Ramos (cell line): ENCODE measurements at regions not wholly inside any gene's neighbourhood (a gene's known extent, or its start where the extent isn't known, plus 50 kb on each side); places are given as distances from the start of the nearest gene placed in this dataset.

ENCODE experiments used
- in situ Hi-C: fragments of 300-500 bp; cut with MboI; formaldehyde crosslinking; loops from one replicate; pipeline ENCODE4 v1.14.3; 2022; ENCODE audit warnings: low sequenced_read_pairs; ENCODE audit not compliant: unreplicated experiment

DNA sequence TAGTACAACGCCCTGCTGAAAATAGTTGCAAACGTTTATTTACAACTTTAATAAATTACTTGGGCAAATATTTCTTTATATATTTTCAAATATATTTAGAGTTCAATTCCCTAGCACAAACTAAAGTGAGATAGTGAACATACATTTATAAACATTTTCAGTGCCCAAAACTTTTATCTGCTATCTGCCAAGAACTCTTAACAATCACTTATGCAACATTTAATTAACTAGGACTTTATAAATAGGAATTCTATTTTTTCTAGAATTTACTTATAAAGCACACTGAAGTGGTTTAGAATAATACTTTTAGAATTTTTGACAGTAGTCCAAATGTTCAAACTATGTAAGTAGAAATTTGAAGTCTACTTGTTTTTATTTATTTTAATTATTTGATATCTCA is 452.6 kb upstream of the RGS17 start:
- in situ Hi-C loops, result no loop called here

DNA sequence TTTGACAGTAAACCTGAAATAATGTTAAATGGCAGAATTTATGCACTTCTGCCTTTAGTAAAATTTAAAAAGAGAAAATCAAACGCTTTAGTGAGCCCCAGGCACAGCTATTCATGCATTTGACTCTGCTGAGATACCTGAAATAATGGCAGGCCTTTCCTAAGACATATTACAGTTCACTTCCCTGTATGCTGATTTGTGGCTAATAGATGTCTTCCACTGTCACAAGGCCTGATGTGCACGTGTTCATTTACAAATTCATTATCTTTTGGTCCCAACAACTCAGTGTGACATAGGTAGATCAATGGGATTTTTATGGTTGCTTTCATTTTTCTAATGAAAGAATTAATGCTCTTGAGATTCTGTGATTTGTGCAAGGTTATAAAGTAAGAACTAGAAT is 449.7 kb upstream of the RGS17 start:
- in situ Hi-C loops, result no loop called here

DNA sequence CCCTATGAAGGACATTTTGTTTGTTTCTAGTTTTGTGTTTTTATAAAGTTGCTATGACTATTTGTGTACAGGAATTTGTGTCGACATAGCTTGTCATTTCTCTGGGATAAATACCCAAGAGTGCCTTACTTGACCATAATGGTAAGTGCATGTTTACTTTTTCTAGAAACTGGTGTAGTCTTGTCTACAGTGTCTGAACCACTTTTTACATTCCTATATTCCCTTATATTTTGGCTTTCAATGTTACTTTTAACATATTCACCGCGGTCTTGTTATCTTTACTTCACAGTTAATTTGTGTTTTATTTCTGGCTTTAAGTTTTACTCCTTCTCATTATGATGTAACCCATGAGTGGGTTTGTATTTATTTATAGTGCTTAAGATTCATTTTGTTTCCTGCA is 444.4 kb upstream of the RGS17 start:
- in situ Hi-C loops, result no loop called here

DNA sequence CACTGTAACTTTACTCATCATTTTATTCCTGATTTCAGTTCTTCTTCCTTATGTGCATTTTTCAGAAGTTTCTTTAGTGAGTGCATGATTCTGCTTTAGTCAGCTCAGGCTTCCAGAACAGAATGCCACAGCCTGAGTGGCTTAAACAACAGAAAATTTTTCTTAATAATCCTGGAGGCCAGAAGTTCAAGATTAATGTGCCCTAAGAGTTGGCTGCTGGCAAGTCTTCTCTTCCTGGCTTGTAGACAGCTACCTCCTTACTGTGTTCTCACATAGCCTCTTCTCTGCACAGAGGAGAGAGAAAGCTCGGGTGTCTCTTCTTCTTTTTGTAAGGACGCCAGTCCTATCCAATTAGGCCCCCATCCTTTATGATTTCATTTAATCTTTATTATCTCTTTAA is 443.1 kb upstream of the RGS17 start:
- in situ Hi-C loops, result no loop called here

DNA sequence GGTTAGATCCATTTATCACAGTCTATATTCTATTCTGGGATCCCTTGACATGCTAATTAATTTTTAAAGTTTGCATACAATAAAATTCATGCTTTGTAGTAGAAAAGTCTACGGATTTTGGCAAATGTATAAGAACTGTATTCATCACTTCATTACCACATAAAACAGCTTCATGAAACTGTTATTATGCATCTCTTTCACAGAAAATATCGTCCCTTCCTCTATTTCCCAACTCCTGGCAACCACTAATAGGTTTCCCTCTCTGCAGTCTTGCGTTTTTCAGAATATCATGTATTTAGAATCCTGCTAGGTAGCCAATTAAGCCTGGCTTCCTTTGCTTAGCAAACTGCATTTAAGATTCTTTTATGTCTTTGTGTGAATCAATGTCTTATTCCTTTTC is 441.3 kb upstream of the RGS17 start:
- in situ Hi-C loops, result no loop called here

DNA sequence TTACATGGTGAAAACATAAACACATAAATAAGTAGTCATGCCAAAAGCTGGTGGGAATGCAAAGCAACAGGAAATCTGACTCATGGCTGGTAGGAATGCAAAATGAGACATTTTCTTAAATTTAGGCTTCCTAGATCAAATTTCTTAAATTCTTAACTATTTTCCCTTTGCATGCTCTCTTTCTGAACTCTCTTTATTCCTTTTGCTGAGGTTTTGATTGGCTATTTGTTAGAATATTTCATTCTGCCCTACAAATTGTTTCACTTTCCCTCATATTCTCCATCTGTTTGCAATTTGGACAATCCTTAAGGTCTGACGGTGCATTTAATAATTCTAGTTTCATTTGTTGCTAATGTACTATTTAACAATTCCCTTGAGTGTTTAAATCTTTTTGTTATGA is 437.5 kb upstream of the RGS17 start:
- in situ Hi-C loops, result no loop called here

DNA sequence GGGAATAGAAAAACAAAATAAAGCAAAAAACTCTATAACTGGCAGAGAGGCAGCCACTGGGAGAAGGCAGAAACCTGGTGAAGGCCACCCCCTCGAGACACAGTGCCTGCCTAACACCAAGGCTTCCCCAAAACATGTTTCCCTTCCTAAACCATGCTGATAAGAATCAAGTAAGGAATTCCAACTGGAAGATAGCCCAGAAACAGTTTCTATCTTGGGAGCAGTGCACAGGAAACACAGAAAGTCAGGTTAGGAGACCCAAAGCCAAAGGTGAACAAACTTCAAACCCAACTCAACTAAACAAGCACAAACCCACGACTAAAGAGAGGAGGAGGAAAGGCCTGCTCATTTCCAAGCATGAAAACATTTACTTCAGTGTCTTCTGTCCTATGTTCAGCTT is 433.7 kb upstream of the RGS17 start:
- in situ Hi-C loops, result no loop called here

DNA sequence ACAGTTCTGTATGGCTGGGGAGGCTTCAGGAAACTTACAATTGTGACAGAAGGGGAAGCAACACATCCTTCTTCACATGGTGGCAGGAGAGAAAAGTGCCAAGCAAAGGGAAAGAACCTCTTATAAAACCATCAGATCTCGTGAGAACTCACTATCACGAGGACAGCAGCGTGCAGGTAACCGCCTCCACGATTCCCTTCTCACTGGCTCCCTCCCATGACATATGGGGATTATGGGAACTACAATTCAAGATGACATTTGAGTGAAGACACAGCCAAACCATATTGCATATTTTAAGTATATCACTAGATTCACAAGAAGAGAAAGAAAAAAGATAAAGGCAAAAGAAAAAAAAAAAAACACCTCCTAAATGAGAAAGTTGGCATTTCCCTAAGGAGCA is 431.9 kb upstream of the RGS17 start:
- in situ Hi-C loops, result no loop called here

DNA sequence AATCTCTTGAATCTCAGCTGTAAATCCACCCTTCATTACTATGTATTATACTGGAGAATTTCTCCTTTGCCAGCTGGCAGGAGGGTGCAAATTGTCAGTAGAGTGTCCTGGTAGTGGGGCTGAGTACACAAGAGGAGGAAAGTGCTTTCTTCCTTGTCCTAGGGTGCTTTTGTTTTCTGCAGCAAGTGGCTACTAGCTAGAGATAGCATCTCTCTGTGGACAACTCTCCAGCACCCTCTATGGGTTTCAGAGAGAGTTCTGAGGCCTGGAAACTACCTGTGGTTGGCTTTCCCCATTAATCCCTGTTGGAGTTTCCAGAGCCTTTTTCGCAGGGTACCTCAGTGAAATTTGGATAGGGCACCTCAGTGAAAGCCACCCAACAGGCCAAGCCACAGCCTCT is 422.5 kb upstream of the RGS17 start:
- in situ Hi-C loops, result no loop called here

DNA sequence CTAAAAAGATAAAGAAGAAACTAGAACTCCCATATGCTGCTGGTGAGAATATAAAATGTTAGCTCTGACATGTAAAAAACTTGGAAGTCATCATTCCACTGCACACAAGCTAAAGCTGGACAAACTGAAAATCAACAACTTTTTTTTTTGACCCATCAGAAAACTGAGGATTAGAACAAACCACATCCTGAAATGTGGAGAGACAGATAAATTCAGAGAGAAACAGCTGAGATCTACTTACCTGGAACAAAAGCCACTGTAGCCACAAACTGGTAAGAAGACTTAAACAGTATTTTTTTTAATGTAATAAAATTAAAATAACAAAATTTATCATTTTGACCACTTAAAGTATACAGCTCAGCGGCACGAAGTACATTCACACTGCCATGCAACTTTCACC is 408.5 kb upstream of the RGS17 start:
- in situ Hi-C loops, result no loop called here

DNA sequence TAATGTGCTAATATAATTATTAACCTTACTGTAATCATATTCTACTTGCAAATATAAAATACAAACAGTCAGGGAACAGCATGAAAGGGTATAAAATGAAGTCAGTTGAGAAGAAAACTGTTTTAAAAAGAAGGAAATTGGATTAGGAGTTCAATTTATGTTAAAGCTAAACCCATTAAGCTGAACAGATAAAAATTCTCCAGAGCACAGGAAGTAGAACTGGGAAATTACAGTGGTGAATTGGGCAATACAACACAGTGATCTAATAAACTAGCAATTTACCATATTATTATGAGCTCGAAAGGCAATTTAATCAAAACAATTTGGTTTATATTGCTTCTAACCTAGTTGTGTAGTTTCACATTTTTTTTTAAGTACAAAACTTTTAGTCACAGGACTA is 407.4 kb upstream of the RGS17 start:
- in situ Hi-C loops, result no loop called here

DNA sequence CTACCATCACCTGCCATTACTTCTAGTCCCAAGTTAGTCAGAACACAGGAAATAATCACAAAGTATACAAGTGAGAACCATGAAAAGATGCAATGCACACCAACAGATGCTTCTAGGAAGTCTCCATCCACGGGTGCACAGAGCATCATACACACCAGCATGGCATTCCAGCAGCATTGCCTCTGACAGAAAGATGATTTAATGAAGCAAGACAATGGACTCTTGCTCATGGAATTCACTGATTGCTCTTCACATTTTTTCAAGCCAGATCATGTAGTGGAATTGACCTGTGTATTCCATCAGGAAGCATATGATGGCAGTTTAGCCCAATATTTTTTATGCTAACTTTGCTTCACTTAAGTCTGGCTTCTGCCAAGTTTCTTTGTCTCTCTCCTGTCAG is 406.3 kb upstream of the RGS17 start:
- in situ Hi-C loops, result no loop called here

DNA sequence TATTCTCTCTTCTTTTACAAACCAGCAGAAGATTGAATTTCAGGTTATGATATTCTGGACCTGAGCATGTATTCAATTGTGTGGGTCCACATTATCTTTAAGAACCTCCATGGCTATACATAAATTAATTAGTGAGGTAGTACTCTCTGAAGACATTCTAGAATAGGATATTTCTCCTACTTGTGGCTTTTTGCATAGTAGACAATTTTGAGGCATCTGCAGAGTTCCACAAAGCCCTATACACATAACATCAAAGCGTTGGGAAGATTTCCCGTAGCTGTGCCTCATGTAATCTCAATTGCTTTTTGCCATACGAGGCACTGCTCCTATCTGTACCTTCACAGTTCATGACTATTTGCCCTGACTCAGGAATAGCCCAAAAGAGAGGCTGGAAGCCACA is 395.4 kb upstream of the RGS17 start:
- in situ Hi-C loops, result no loop called here

DNA sequence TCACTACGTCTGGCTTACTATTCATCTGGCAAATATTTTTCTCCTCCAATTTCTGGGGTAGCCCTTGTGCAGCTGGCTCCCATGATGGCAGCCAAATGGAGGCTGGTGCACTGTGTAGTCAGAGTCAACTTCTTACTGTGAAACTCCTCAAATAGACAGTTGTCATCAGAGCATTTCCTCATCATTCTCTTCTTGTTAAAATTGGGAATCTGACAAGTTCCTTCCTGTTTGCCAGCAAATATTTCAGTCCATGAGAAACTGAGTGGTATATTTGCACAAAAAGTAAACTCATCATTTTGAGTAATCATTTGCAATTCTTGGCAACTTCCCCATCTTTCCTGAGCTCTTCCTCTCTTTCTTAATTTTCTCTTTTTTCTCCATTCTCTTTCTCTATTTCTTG is 394.9 kb upstream of the RGS17 start:
- in situ Hi-C loops, result no loop called here

DNA sequence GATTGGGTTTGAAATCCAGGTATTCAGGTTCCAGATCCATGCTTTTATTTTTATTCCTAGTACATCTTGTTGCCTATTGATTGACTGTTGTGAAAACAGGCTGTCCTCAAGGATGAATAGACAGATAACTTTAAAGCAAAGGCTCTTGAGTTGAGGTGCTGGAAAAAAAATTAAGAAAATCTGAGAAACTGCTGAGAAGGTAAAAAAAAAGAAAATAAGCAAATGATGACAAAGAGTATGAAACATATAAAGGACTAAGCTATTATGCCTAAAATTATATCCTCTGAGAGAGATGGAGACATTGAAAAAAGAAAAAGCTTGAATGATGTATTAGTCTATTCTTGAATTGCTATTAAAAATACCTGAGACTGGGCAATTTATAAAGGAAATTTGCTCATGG is 392.3 kb upstream of the RGS17 start:
- in situ Hi-C loops, result no loop called here

DNA sequence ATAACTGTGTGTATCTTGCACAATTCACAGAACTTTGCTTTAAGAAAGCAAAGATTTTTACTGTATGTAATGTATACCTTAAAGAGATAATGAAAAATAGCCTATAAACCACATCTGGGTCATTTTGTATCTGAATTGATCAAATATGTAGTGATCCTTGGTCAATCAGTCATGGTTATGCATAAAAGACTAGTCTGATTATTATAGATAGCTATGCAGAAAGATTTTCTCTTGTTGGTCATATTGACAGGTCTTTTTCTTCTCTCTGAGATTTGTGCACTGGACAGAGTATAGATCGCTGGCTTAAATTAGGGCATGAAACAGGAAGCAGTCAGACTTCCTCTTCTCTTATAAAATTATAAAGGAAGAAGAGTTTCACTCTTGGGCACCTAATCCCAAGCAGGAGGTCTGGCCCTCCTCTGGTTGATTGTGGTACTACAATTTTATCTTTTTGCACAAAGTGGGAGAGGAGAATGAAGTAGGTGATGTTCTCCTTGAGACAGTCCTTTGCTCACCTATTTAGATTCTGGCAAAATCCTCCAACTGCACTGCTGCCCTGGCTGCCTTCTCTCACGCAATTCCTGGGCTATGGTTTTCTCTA is 380.9 kb upstream of the RGS17 start:
- in situ Hi-C loops, result no loop called here

DNA sequence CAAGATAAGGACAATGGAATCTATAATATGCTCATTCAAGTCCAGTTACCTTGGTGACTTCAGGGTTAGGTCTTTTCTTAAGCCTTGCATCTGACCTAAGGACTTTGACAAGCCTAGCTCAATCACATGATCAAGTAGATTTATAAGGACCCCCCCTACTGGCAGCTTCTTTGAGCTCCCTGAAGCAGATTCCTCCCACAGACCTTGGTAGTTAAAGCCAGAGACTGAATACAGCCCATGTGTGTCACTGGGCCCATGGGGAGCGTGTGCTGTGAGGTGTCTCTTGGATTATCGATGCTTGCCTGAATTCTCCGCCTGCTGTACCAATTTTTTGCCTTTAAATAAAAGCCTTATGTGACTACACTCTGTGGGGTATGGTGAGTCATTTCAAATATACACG is 372.7 kb upstream of the RGS17 start:
- in situ Hi-C loops, result no loop called here

DNA sequence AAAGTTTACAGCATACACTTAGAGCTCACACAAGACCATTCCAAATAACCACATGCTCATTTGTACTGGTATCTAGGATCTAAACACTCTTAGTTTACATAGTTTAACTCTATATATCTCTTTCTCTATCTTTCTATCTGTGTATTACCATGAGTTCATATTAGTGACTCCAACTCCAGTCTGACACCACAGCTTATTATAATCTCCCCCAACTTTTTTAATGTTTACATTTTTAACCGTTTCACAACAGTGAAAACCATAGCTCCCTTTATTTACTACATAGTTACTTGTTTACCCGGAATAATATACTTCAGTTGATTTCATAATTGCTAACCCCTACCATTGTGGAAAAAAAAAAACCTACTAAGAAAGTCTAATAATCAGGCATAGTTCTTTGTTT is 362.4 kb upstream of the RGS17 start:
- in situ Hi-C loops, result no loop called here

DNA sequence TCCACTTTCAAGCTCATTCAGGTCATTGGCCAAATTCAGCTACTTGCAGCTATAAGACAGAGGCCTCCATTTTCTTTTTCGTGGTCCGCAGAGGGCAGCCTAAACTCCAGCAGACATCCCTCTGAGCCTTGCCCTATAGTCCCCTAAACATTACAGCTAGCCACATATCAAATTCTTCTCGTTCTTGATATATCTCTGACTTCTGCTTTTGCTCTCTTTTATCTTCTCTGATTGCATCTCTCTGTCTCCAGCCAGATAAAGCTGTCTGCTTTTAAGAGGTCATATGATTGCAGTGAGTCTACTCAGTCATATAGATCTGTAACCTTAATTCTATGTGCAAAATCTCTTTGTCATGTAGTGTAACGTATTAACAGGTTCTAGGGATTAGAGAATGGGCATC is 358.4 kb upstream of the RGS17 start:
- in situ Hi-C loops, result no loop called here

DNA sequence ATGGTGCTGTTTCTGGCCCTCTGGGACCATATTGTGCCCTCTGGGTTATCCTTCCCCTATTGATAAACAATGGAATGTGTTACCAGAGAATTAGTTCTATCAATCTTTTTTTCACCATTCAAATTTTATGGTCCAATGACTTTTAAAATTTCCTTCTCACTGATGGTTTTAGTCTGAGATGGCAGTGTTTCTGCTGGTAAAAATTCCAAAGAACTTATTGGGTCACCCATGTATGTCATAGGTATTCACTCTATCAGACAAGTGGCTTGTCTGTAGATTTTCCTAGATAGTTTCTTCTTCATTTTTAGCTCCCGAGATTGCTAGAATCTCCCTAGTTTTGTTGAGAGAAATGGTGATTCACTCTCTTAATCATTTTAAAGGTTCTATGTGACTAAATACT is 357.2 kb upstream of the RGS17 start:
- in situ Hi-C loops, result no loop called here

DNA sequence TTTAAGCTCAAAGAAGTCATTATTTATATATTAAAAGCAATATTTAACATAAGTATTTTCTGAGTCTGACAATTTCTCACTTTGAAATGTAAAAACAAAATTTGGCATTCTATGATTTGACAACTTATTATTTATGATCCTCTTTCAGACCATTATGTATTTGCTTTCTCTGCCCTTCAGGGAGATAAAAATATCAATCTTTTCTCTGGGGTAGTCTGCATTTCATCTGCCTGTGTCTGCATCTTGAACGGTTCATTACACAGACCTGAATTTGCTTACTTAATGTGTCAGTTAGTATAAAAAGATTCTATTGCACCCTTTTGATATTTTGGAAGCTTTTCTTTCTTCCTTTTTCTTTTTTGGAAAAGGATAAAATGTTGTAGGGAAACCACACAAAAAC is 354.0 kb upstream of the RGS17 start:
- in situ Hi-C loops, result no loop called here

DNA sequence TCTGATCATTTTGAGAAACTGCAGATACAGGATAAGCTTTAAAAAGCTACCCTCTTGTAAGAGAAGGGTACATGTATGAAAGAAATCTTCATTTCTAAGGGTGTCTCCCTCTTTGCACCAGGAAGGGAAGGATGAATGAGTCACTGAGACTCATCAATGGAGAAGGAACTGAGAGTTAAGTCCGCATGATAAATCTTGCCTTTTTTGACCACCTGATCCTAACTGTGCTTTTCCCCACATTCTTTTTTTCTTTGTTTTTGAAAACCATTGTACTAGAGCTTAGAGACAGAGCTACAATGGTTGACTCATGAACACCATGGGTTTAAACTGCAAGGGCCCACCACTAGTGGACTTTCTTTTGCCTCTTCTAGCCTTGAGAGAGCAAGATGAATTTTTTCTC is 353.0 kb upstream of the RGS17 start:
- in situ Hi-C loops, result no loop called here

DNA sequence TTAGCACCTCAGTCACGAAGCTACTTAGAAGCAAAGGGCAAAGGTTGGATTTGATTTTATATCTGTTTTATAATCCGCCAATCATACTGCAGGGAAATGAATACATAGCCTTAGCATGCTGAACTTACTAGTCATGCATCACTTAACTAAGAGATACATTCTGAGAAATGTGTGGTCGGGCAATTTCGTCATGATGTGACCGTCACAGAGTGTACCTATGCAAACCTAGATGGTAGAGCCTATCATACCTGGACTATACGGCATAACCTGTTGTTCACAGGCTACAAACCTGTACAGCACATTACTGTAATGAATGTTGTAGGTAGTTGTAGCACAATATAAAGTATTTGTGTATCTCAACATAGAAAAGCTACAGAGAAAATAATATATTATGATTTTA is 345.2 kb upstream of the RGS17 start:
- in situ Hi-C loops, result no loop called here
